NCI-H2196 (cell line): ENCODE measurements at regions not wholly inside any gene's neighbourhood (a gene's known extent, or its start where the extent isn't known, plus 50 kb on each side); places are given as distances from the start of the nearest gene placed in this dataset.

Experiments
- DNase-seq: peaks from one replicate; lab custom pipeline; 2025; ENCODE audit not compliant: unreplicated experiment; lab: John Stamatoyannopoulos, UW

- DNase-seq, result no peak
Observed at GRCh38 chr13:106702505-106702904, 134.6 kb upstream of the ARGLU1 start.

DNA sequence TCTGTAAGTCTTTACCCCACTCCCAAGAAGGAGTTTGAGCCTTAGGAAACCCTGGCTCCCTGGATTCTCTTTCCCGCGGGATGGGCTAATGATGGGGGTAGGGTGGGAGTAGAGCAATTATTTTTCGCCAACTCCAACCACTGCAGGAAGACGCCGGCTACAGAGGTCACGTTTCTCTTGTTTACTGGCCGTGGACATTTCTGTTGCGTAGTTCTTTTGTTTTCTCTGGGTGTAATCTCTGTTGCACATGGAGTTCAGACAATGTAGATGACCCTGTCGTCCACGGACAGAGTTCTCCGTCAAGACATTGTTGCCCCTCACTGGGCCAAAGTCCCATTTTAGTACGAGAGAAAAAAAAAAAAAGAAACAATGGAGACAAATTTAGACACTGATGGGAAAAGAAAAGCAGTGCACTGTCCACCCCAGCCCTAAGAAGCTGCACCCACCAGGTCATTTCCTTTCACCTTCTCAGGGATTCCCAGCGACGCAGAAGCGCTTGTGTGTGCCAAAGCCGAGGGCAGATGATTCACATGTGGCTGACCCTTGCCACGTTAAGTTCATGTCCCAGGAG lies 133.9 kb upstream of the ARGLU1 start:
- DNase-seq, result no peak

DNA sequence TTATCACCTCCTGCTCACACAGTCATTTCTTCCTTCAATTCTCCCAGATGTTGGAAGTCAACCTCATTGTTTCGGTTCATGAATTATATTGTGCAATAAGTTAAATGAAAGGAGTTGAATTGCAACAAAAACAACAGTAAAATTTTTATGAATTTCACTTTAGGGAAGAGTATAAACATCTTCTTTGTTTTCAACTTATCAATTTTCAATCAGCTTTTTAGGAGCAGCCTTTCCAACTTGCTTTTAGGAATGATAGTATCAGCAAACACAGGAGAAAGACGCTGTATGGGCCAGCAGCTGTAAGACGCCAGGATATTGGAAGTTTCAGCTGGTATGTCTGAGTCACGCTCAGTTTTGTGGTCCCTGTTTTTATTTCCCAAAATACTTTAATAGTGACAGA lies 132.5 kb upstream of the ARGLU1 start:
- DNase-seq, result no peak

DNA sequence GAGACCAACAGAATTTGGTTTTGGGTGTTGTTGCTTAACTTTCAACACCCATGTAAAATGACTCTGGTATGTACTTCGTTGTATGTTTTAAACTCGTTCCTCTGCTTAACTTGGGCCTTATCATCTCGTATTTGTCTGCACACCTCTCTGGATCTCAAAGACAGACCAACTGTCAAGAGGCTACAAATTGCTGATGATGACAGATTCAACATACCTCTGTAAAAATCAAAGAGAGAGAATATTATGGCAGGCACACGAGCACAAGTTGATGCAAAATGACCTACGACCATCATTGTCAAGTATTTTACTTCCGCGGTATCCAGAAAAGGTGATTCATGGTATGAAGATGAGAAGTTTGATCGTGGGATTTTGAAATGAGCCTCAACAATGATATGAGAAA lies 132.1 kb upstream of the ARGLU1 start:
- DNase-seq, result no peak

DNA sequence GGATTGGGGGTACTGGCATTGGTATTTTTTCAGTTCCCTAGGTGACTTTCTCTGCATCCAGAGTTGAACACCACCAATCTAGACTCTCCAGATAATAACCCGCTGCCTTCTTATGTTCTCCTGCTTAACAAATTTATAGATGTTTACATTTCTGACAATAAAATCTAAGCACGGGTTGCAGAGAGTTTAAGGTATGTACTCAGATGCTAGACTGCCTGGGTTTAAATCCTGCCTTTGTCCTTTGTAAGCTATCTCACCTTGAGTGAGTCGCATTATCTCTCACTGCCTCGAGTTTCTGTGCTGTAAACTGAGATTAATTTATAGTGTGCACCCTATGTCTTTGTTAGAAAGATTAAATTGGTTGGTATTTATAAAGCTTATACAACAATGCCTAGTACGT lies 131.4 kb upstream of the ARGLU1 start:
- no peak for DNase-seq

- DNase-seq, result no peak
Observed at GRCh38 chr13:106696719-106697118, 128.8 kb upstream of the ARGLU1 start.

GRCh38 chr13:106696140-106696539 lies 128.2 kb upstream of the ARGLU1 start:
- no peak for DNase-seq

GRCh38 chr13:106695139-106695538 lies 127.2 kb upstream of the ARGLU1 start:
- no peak for DNase-seq

- no peak for DNase-seq
Observed at GRCh38 chr13:106691861-106692260, 123.9 kb upstream of the ARGLU1 start.

- no peak for DNase-seq
Observed at GRCh38 chr13:106691341-106691740, 123.4 kb upstream of the ARGLU1 start.

GRCh38 chr13:106690779-106691178 lies 122.8 kb upstream of the ARGLU1 start:
- DNase-seq, result no peak

DNA sequence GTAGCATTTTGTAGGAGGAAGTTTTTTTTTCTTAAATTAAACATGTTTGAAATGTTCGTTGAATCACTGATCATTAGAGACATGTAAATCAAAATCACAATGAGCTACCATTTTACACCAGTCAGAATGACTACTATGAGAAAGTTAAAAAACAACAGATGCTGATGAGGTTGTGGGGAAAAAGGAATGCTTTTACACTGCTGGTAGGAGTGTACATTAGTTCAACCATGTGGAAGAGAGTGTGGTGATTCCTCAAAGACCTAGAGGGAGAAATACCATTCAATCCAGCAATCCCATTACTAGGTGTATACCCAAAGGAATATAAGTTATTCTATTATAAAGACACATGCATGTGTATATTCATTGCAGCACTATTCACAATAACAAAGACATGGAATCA lies 122.0 kb upstream of the ARGLU1 start:
- DNase-seq, result no peak

- no peak for DNase-seq
Observed at GRCh38 chr13:106688940-106689339, 121.0 kb upstream of the ARGLU1 start.

- no peak for DNase-seq
Observed at GRCh38 chr13:106686163-106686562, 118.2 kb upstream of the ARGLU1 start.

DNA sequence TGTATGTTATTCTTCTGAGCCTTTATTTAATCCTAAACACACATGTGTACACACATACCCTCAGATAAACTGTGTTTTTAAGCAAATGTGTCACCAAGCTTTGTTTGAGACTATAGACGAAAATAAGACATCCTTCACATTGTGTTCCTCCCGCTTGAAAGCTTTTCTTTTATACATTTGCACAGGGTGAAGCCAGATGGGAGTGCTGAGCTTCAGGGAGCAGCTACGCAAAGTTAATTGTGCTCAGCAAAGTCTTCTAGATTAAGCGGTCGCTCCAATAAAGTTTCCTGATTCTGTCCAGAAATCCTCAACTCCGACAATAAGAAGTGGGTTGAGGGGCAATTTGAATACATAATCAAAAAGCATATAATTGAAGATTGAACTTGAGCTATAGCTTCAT lies 117.2 kb upstream of the ARGLU1 start:
- DNase-seq, result no peak

DNA sequence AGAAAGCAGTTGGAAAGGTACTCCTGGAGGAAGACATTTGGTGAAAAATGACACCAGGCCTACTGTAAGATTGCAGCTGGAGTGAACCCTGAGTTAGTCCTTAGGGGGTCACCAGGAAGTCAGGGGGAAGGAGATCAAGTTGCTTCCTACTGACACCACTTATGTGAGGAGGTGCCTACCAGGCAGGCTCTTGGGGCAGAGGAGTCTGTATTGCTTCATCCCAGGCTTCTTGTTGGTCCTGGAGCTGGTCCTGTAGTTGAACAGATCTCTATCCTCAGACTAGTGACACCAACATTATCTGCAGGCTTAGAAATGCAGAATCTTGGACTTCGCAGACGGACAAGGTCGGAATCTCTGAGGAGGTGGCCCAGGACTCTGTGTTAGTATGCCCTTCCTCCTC lies 116.0 kb upstream of the ARGLU1 start:
- no peak for DNase-seq

- no peak for DNase-seq
Observed at GRCh38 chr13:106683179-106683578, 115.2 kb upstream of the ARGLU1 start.

- no peak for DNase-seq
Observed at GRCh38 chr13:106681997-106682396, 114.1 kb upstream of the ARGLU1 start.

GRCh38 chr13:106681536-106681935 lies 113.6 kb upstream of the ARGLU1 start:
- DNase-seq, result no peak

- DNase-seq, result no peak
Observed at GRCh38 chr13:106680796-106681472, 113.0 kb upstream of the ARGLU1 start.

- DNase-seq, result no peak
Observed at GRCh38 chr13:106678646-106679418, 110.9 kb upstream of the ARGLU1 start.

DNA sequence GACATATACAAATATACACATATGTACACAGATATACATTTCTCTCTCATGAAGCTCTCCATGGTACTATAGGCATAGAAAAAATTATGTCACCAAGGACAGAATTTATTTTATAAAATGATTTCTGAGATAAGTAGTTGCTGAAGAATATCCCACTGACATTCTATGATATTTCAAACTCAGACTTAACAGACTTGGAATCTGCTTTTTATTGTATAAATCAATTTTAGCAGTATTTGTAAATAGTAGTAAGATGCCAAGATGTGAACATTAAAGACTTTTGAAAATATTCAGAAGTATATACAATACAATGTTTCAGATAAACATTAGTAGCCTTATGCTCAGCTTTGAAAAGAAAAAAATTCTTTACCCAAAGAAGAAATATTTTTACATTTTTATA lies 107.4 kb upstream of the ARGLU1 start:
- no peak for DNase-seq
